Caco-2 (cell line): ENCODE measurements at regions not wholly inside any gene's neighbourhood (a gene's known extent, or its start where the extent isn't known, plus 50 kb on each side); places are given as distances from the start of the nearest gene placed in this dataset.

Experiments
- BruUV-seq: library from RNA; stranded (reverse); fragments of 400-500 nt; replicated peaks from 2 replicates; lab custom pipeline; 2021; lab: Mats Ljungman, UMichigan
- CTCF ChIA-PET: fragments of 300-600 bp; sonication (Branson Sonifier 250); formaldehyde crosslinking; loops from one replicate; lab custom pipeline; 2022; ENCODE audit warnings: antibody characterized with exemption; lab: Charles Lee
- POLR2A ChIA-PET: fragments of 300-600 bp; sonication (Branson Sonifier 250); formaldehyde crosslinking; loops from one replicate; lab custom pipeline; 2022; ENCODE audit warnings: antibody characterized with exemption; lab: Charles Lee
- DNase-seq, 2 experiments: peaks; one replicate each; pipeline versions ENCODE4 v3.0.0 to v3.0.0-alpha.2; 2020 to 2022
- H3K27me3 ChIP-seq: replicated peaks from 2 replicates; pipeline ENCODE4 v1.6.0; 2011; ENCODE audit warnings: low read length; ENCODE audit not compliant: control insufficient read depth, insufficient read depth
- H3K36me3 ChIP-seq: 2 replicates; pipeline ENCODE4 v1.5.1; 2011; ENCODE audit warnings: low read length; ENCODE audit not compliant: control insufficient read depth, insufficient read depth
- H3K4me1 ChIP-seq: fragments of 250-450 bp; sonication (Bioruptor Pico); 2 replicates; pipeline ENCODE4 v1.5.1; 2020; ENCODE audit warnings: mild to moderate bottlenecking
- H3K4me3 ChIP-seq: 2 replicates; pipeline ENCODE4 v1.5.1; 2011; ENCODE audit warnings: low read depth, mild to moderate bottlenecking, control low read depth, low read length
- H3K9me3 ChIP-seq: fragments of 250-450 bp; sonication (Bioruptor Pico); 2 replicates; pipeline ENCODE4 v1.5.1; 2020; ENCODE audit warnings: mild to moderate bottlenecking, moderate library complexity
- H3K27ac Mint-ChIP-seq: one replicate; pipeline ENCODE4 v1.8.0; 2022; ENCODE audit warnings: mixed read lengths; ENCODE audit not compliant: unreplicated experiment
- H3K27me3 Mint-ChIP-seq: one replicate; pipeline ENCODE4 v1.8.0; 2022; ENCODE audit warnings: mixed read lengths; ENCODE audit not compliant: insufficient read depth, unreplicated experiment
- H3K36me3 Mint-ChIP-seq: one replicate; pipeline ENCODE4 v1.8.0; 2022; ENCODE audit warnings: mild to moderate bottlenecking, mixed read lengths; ENCODE audit not compliant: insufficient read depth, unreplicated experiment
- H3K4me1 Mint-ChIP-seq: one replicate; pipeline ENCODE4 v1.8.0; 2022; ENCODE audit warnings: low read depth, mixed read lengths; ENCODE audit not compliant: unreplicated experiment
- H3K4me3 Mint-ChIP-seq: one replicate; pipeline ENCODE4 v1.8.0; 2022; ENCODE audit warnings: mild to moderate bottlenecking, moderate library complexity, mixed read lengths; ENCODE audit not compliant: unreplicated experiment
- H3K9me3 Mint-ChIP-seq: one replicate; pipeline ENCODE4 v1.8.0; 2022; ENCODE audit warnings: mixed read lengths; ENCODE audit not compliant: unreplicated experiment
- CTCF ChIP-seq, 2 experiments: fragments of 200-600 bp in 1 of 2; IDR thresholded peaks; 1 replicate in 1 of 2; 2 replicates in 1 of 2; pipeline versions ENCODE4 v1.5.1 to v1.8.0; 2011 to 2022; ENCODE audit warnings: antibody characterized with exemption in 1 of 2, control low read depth in 1 of 2, inconsistent platforms in 1 of 2, low read depth in 1 of 2, low read length in 1 of 2, mild to moderate bottlenecking in 1 of 2, moderate library complexity in 1 of 2; ENCODE audit not compliant: insufficient read depth in 1 of 2, severe bottlenecking in 1 of 2, unreplicated experiment in 1 of 2
- intact Hi-C: fragments of 100-400 bp; cut with micrococcal nuclease; formaldehyde crosslinking; loops from one replicate; pipeline ENCODE4 v1.10.0; 2022; ENCODE audit not compliant: unreplicated experiment

- Mint-ChIP-seq H3K27me3 (peaks cover 23% of the 10 kb centered on the region), H3K4me3 (no peak overlapping the region), H3K4me1 (no peaks in the 10 kb centered on the region), H3K9me3 (no peaks in the 10 kb centered on the region), H3K27ac (no peak overlapping the region), H3K36me3 (no peaks in the 10 kb centered on the region)
- Histone ChIP-seq H3K4me3 (no peak overlapping the region), H3K9me3 (no peaks in the 10 kb centered on the region), H3K36me3 (no peaks in the 10 kb centered on the region), H3K4me1 (no peaks in the 10 kb centered on the region), H3K27me3 (no peaks in the 10 kb centered on the region; the same call in 1 of the 2 replicates)
- TF ChIP-seq CTCF (IDR thresholded peaks at IDR 0.05; ENCODE audit: insufficient read depth in 1 of 2, low read depth in 1 of 2, low read length in 1 of 2, severe bottlenecking in 1 of 2, unreplicated experiment in 1 of 2), result no peak
- intact Hi-C loops, result no loop called here
- ChIA-PET POLR2A (no interaction called here), CTCF (no interaction called here)
- no TSS peak for BruUV-seq
- no peak for DNase-seq
These were observed 208.6 kb downstream of the ZNF365 start for GRCh38 chr10:62582804-62583208.

DNA sequence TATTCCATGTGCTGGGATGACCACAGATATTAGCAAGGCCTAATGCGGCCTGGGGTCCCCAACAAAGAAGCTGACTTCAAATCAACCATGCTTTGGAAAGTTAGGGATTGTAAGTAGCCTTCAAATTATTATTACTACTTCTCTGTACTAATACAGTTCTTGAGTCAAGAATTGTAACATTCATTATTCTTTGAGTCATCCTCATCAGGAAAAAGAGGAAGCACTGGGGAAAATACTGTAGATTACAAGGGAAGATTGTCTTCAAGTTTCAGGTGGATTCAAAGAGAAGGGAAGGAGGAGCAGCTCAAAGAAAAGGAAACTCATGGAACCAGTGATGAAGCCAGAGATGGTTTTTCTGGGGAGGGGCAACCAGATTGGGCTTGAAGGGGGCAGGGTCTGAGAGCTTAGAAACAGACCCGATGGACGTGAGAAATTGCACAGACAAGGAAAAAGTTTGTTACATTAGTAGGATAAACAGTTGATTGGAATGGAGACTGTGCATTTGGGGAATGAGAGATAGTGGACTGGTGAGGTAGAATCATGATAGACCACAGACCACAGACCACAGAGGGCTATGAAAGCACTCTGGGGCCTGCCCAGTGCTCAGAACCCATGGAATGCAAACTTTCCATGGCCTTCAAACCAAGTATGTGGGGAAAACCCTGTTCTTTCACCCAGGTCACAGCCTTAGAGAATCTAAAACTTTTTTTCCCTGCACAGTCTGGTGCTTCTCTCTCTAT, 209.9 kb downstream of the ZNF365 start:
- Histone ChIP-seq H3K4me3 (no peak overlapping the region), H3K9me3 (no peaks in the 10 kb centered on the region), H3K36me3 (no peaks in the 10 kb centered on the region), H3K4me1 (no peaks in the 10 kb centered on the region), H3K27me3 (no peaks in the 10 kb centered on the region; the same call in 1 of the 2 replicates)
- no peak for DNase-seq
- intact Hi-C loops, result no loop called here
- H3K27ac Mint-ChIP-seq, result no peak overlapping the region
- H3K4me1 Mint-ChIP-seq, result no peaks in the 10 kb centered on the region
- no peaks in the 10 kb centered on the region for H3K9me3 Mint-ChIP-seq
- CTCF ChIA-PET, result no interaction called here
- TF ChIP-seq CTCF (IDR thresholded peaks at IDR 0.05; ENCODE audit: insufficient read depth in 1 of 2, low read depth in 1 of 2, low read length in 1 of 2, severe bottlenecking in 1 of 2, unreplicated experiment in 1 of 2), result no peak
- POLR2A ChIA-PET, result no interaction called here
- H3K36me3 Mint-ChIP-seq, result no peaks in the 10 kb centered on the region
- no TSS peak for BruUV-seq
- no peak overlapping the region for H3K4me3 Mint-ChIP-seq
- peaks cover 20% of the 10 kb centered on the region for H3K27me3 Mint-ChIP-seq

DNA sequence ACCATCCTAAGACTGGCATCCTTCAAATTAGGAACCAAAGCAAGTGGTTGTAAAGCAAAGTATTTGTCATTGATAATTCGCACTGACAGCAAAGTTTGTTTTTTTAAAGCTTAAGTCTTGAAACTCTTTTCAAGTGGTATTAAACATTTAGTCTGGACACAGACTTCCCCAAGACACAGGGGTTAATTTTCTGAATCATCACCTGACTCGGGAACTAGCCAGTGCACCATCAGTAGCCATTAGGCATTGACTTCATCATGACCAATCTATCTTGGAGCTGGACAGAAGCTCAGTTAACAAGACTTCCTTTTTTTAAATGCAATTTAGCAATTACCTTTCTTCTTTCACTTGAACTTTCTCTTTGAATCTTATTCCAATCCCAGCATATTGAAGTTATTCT, 210.6 kb downstream of the ZNF365 start:
- H3K36me3 ChIP-seq, result no peaks in the 10 kb centered on the region
- ChIA-PET CTCF (no interaction called here), POLR2A (no interaction called here)
- no TSS peak for BruUV-seq
- no peaks in the 10 kb centered on the region for H3K4me1 Mint-ChIP-seq
- no peaks in the 10 kb centered on the region for H3K36me3 Mint-ChIP-seq
- intact Hi-C loops, result no loop called here
- DNase-seq, result no peak
- no peaks in the 10 kb centered on the region; the same call in 1 of the 2 replicates for H3K27me3 ChIP-seq
- H3K9me3 Mint-ChIP-seq, result no peaks in the 10 kb centered on the region
- H3K9me3 ChIP-seq, result no peaks in the 10 kb centered on the region
- TF ChIP-seq CTCF (IDR thresholded peaks at IDR 0.05; ENCODE audit: insufficient read depth in 1 of 2, low read depth in 1 of 2, low read length in 1 of 2, severe bottlenecking in 1 of 2, unreplicated experiment in 1 of 2), result no peak
- no peaks in the 10 kb centered on the region for H3K4me1 ChIP-seq
- no peak overlapping the region for H3K4me3 Mint-ChIP-seq
- peaks cover 20% of the 10 kb centered on the region for H3K27me3 Mint-ChIP-seq
- H3K4me3 ChIP-seq, result no peak overlapping the region
- no peak overlapping the region for H3K27ac Mint-ChIP-seq
